SK-N-MC (cell line): ENCODE measurements at regions not wholly inside any gene's neighbourhood (a gene's known extent, or its start where the extent isn't known, plus 50 kb on each side); places are given as distances from the start of the nearest gene placed in this dataset.

Experiments used
- DNase-seq: peaks from one replicate; pipeline ENCODE4 v3.0.0-alpha.2; 2011; ENCODE audit warnings: low read depth, low spot score
- H3K27ac ChIP-seq: fragments of 200-600 bp; sonication (generic); 2 replicates; pipeline ENCODE4 v1.5.1; 2016; ENCODE audit warnings: mixed run types
- H3K36me3 ChIP-seq: fragments of 200-600 bp; sonication (generic); 2 replicates; pipeline ENCODE4 v1.6.1; 2017; ENCODE audit warnings: antibody characterized with exemption, low read length, mixed read lengths; ENCODE audit not compliant: insufficient read depth
- H3K4me3 ChIP-seq: fragments of 200-600 bp; sonication (generic); 2 replicates; pipeline ENCODE4 v1.5.1; 2016
- H3K9ac ChIP-seq: fragments of 200-600 bp; sonication (generic); 2 replicates; pipeline ENCODE4 v1.8.0; 2017; ENCODE audit warnings: mixed run types, mixed read lengths; ENCODE audit not compliant: insufficient read length
- H3K9me3 ChIP-seq: fragments of 200-600 bp; sonication (generic); 2 replicates; pipeline ENCODE4 v1.6.1; 2017; ENCODE audit warnings: low read depth, mild to moderate bottlenecking, antibody characterized with exemption, low read length, moderate library complexity, mixed read lengths
- EZH2 ChIP-seq: fragments of 200-600 bp; sonication (generic); IDR thresholded peaks from one replicate; pipeline ENCODE4 v1.6.1; 2017; ENCODE audit warnings: antibody characterized with exemption
- FOXP2 ChIP-seq: optimal IDR thresholded peaks from 2 replicates; pipeline ENCODE3; 2011; ENCODE audit warnings: mild to moderate bottlenecking, moderate library complexity; ENCODE audit not compliant: insufficient read depth; ENCODE audit errors: extremely low read length, control extremely low read depth
- POLR2AphosphoS5 ChIP-seq: IDR thresholded peaks from 2 replicates; pipeline ENCODE4 v1.6.1; 2012; ENCODE audit warnings: mild to moderate bottlenecking, low read depth, low read length, borderline replicate concordance

- no peak overlapping the region for H3K4me3 ChIP-seq
- H3K9ac ChIP-seq: no peak overlapping the region
- TF ChIP-seq FOXP2 (no peak), POLR2AphosphoS5 (no peak), EZH2 (no peak)
- no peaks in the 10 kb centered on the region for H3K9me3 ChIP-seq
- H3K36me3 ChIP-seq: no peaks in the 10 kb centered on the region
- no peak overlapping the region for H3K27ac ChIP-seq
- DNase-seq: no peak
These were observed 90.4 kb upstream of the ROPN1 start for GRCh38 chr3:124082343-124082742.

- no peak overlapping the region for H3K4me3 ChIP-seq
- H3K9me3 ChIP-seq: no peaks in the 10 kb centered on the region
- DNase-seq: no peak
- H3K27ac ChIP-seq: no peak overlapping the region
- TF ChIP-seq FOXP2 (no peak), EZH2 (no peak), POLR2AphosphoS5 (no peak)
- H3K36me3 ChIP-seq: no peaks in the 10 kb centered on the region
- no peak overlapping the region for H3K9ac ChIP-seq
These were observed 92.3 kb upstream of the ROPN1 start for GRCh38 chr3:124084022-124084881.

GRCh38 chr3:124088801-124089200, 96.9 kb upstream of the ROPN1 start:
- no peak overlapping the region for H3K27ac ChIP-seq
- no peak overlapping the region for H3K9ac ChIP-seq
- TF ChIP-seq FOXP2: no peak
- TF ChIP-seq POLR2AphosphoS5: no peak
- no peak for TF ChIP-seq EZH2
- no peaks in the 10 kb centered on the region for H3K36me3 ChIP-seq
- H3K4me3 ChIP-seq: no peak overlapping the region
- DNase-seq: no peak
- H3K9me3 ChIP-seq: no peaks in the 10 kb centered on the region

- Histone ChIP-seq H3K36me3 (no peaks in the 10 kb centered on the region), H3K27ac (no peak overlapping the region), H3K9ac (no peak overlapping the region), H3K9me3 (no peaks in the 10 kb centered on the region), H3K4me3 (no peak overlapping the region)
- TF ChIP-seq POLR2AphosphoS5 (no peak), EZH2 (no peak), FOXP2 (no peak)
- DNase-seq: no peak
These were observed 97.3 kb upstream of the ROPN1 start for GRCh38 chr3:124089214-124089613.

- Histone ChIP-seq H3K9ac (no peak overlapping the region), H3K4me3 (no peak overlapping the region), H3K27ac (no peak overlapping the region), H3K36me3 (no peaks in the 10 kb centered on the region), H3K9me3 (no peaks in the 10 kb centered on the region)
- DNase-seq: no peak
- TF ChIP-seq EZH2 (no peak), POLR2AphosphoS5 (no peak), FOXP2 (no peak)
These were observed 99.8 kb upstream of the ROPN1 start for GRCh38 chr3:124091716-124092115.

- Histone ChIP-seq H3K9me3 (no peaks in the 10 kb centered on the region), H3K27ac (no peak overlapping the region), H3K36me3 (no peaks in the 10 kb centered on the region), H3K4me3 (no peak overlapping the region), H3K9ac (no peak overlapping the region)
- TF ChIP-seq FOXP2 (no peak), POLR2AphosphoS5 (no peak), EZH2 (no peak)
- DNase-seq: no peak
These were observed 100.9 kb upstream of the ROPN1 start for GRCh38 chr3:124092811-124093210.

- Histone ChIP-seq H3K4me3 (no peak overlapping the region), H3K9me3 (no peaks in the 10 kb centered on the region), H3K9ac (no peak overlapping the region), H3K36me3 (no peaks in the 10 kb centered on the region), H3K27ac (no peak overlapping the region)
- TF ChIP-seq POLR2AphosphoS5 (no peak), FOXP2 (no peak), EZH2 (no peak)
- DNase-seq: no peak
These were observed 102.6 kb upstream of the ROPN1 start for GRCh38 chr3:124094496-124094895.

- no peaks in the 10 kb centered on the region for H3K36me3 ChIP-seq
- no peak overlapping the region for H3K9ac ChIP-seq
- no peak overlapping the region for H3K27ac ChIP-seq
- no peak for DNase-seq
- H3K4me3 ChIP-seq: no peak overlapping the region
- no peaks in the 10 kb centered on the region for H3K9me3 ChIP-seq
- no peak for TF ChIP-seq FOXP2
- no peak for TF ChIP-seq POLR2AphosphoS5
- TF ChIP-seq EZH2: no peak
These were observed 105.6 kb upstream of the ROPN1 start for GRCh38 chr3:124097362-124098131.

DNA sequence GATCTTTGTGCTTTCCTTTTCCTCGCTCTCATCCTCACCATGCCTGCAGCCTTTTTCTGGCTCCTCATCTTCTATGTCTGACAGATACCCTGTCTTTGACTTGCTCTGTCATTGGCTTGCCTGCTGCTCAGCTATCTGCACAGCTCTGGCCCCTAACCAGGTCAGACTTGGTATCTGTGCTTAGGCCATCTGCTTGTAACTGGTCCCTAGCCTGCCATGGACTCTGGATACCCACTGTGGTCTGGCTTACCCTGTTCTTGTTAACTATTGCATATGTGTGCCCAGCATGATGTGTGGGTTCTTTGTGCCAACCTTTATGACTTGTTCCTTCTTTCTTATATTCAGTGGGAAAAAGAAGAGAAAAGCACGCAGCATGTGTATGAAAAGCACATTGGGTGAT, 109.7 kb upstream of the ROPN1 start:
- no peak overlapping the region for H3K27ac ChIP-seq
- no peaks in the 10 kb centered on the region for H3K36me3 ChIP-seq
- no peak for DNase-seq

More for the DNA sequence above, 109.7 kb upstream of the ROPN1 start:
- H3K4me3 ChIP-seq: no peak overlapping the region
- no peaks in the 10 kb centered on the region for H3K9me3 ChIP-seq
- no peak overlapping the region for H3K9ac ChIP-seq
- TF ChIP-seq POLR2AphosphoS5 (no peak), EZH2 (no peak), FOXP2 (no peak)
